ENCODE measurements at regions not wholly inside any gene's neighbourhood (a gene's known extent, or its start where the extent isn't known, plus 50 kb on each side); places are given as distances from the start of the nearest gene placed in this dataset.

DNA sequence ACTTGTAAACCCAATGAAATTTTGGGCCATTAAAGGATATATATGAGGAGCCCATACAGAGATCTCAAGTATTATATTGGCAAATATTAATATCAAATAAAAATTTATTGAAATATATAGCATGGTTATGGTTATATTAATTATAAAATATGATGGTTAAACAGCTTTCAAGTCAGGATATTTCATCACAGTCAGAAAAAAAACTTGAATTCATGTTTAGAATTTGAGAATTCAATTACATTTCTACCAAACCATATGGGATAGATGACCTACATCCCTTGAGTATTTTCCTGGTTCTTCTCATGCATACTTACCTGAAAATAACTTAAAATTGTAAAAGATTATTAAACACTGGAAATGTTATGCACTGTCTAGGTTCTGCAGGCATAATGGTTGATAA, 956.1 kb upstream of the EDIL3 start:
- TF ChIP-seq CTCF (IDR thresholded peaks at IDR 0.05) (no peak), POLR2A (IDR thresholded peaks at IDR 0.05) (no peak)
